ENCODE measurements at regions not wholly inside any gene's neighbourhood (a gene's known extent, or its start where the extent isn't known, plus 50 kb on each side); places are given as distances from the start of the nearest gene placed in this dataset.

DNA sequence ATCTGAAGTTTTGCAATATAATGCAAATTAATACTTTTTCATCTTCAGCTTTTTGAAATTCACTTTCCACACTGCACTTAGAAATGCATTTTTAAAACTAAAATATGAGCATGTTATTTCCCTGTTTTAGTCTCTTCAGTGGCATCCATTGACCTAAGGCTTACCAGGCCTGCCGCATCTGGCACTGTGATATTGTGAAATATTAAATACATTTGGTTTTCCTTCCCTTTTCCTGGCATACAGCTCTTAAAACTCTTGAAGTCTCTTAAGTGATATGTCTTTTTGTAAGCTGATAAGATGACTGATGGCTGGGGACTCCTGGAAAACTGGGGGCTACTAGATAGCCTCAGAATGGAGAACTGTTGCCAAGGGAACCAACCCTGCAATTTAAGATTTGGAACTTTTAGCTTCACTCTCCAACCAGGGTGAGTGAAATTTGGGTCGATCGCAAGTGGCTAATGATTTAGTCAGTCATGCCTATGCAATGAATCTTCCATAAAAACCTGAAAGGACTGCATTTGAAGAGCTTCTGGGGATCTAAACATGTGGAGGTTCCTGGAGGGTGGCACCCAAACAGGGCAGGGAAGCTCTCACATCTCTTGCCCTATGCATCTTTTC, 75.5 kb upstream of the PDC start:
- ChIA-PET POLR2A (interaction anchor here (0.6 kb wide), 3 partner anchors 24 to 1172 kb away, joined by 3 to 10 read pairs (median 3); no protein-coding TSS in a partner anchor), CTCF (interaction anchor here (0.6 to 1.0 kb wide), 2 partner anchors 32 to 54 kb away, joined by 3 read pairs; no protein-coding TSS in a partner anchor)
- Histone ChIP-seq H3K36me3 (ENCODE audit: control insufficient read depth, insufficient read depth, low read length) (no peaks in the 10 kb centered on the region), H3K4me3 (ENCODE audit: low read depth, low read length) (no peak overlapping the region), H3K27me3 (ENCODE audit: control insufficient read depth, insufficient read depth, low read length) (no peaks in the 10 kb centered on the region)
- no peak for DNase-seq (ENCODE audit: low read depth)
- TF ChIP-seq, protein P1, sequence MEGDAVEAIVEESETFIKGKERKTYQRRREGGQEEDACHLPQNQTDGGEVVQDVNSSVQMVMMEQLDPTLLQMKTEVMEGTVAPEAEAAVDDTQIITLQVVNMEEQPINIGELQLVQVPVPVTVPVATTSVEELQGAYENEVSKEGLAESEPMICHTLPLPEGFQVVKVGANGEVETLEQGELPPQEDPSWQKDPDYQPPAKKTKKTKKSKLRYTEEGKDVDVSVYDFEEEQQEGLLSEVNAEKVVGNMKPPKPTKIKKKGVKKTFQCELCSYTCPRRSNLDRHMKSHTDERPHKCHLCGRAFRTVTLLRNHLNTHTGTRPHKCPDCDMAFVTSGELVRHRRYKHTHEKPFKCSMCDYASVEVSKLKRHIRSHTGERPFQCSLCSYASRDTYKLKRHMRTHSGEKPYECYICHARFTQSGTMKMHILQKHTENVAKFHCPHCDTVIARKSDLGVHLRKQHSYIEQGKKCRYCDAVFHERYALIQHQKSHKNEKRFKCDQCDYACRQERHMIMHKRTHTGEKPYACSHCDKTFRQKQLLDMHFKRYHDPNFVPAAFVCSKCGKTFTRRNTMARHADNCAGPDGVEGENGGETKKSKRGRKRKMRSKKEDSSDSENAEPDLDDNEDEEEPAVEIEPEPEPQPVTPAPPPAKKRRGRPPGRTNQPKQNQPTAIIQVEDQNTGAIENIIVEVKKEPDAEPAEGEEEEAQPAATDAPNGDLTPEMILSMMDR (IDR thresholded peaks at IDR 0.05; ENCODE audit: insufficient read depth, low read depth, low read length) = no peak

DNA sequence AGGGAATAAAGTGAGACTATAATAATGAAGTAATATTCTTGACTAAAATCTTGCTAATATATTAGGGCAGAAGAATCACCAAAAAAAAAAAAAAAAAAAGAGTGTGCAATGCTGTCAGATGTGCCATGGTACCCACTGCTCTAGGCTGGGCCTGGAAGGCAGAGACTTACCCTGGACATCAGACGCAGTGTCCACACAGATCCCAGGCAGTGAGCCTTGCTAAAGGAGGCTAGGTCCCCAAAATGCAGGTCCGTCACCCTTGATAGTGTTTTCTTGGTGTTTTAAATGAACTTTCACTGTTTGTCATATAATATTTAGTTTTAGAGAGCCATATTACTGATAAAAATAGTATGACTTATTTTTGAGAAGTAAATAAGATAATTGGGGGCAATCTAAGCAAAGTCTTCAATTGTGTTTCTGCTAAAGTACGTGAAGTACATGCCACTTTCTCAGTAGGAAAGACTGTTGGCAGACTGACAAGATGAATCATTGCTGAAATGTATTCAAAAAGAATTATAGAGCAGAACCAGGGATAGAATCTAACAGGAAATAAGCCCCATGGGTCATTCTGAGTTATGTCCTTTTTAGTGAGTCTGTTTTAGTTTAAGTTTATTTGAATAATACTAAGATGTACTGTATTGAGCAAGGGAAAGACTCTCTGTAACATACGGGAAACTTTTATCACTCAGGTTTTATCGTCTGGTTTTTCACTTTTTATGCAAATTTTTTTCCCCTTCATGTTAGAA, 74.6 kb upstream of the PDC start:
- no peaks in the 10 kb centered on the region for H3K27me3 ChIP-seq (ENCODE audit: control insufficient read depth, insufficient read depth, low read length)
- TF ChIP-seq, protein P1 (IDR thresholded peaks at IDR 0.05; ENCODE audit: insufficient read depth, low read depth, low read length) = no peak
- no peak overlapping the region for H3K4me3 ChIP-seq (ENCODE audit: low read depth, low read length)
- CTCF ChIA-PET = interaction anchor here (1.0 kb wide), 1 partner anchor 31 kb away, joined by 3 read pairs; no protein-coding TSS in a partner anchor
- POLR2A ChIA-PET = no interaction called here
- peak; percentile 90 for DNase-seq (ENCODE audit: low read depth)
- no peaks in the 10 kb centered on the region for H3K36me3 ChIP-seq (ENCODE audit: control insufficient read depth, insufficient read depth, low read length)

DNA sequence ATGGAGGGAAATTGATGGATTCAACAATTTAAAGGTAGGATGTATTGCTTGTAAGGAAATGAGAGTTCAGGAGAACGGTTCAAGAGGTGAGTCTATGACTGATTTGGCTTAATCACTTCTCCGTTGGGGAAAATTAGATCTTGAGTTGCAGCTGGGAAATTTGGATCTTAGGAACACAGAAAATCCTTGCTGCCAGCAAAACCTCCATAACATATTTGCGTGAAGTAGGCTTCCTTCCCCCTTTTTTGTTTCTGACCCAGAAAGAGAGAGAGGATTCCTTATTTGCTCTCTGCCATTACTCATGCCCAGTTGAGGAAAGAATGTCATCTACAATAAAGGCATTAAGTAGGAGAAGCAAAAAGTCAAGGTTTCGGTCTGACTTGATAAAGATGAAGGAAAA, 73.5 kb upstream of the PDC start:
- ChIA-PET CTCF (no interaction called here), POLR2A (no interaction called here)
- TF ChIP-seq, protein P1 (IDR thresholded peaks at IDR 0.05; ENCODE audit: insufficient read depth, low read depth, low read length) = no peak
- no peak overlapping the region for H3K4me3 ChIP-seq (ENCODE audit: low read depth, low read length)
- H3K27me3 ChIP-seq (ENCODE audit: control insufficient read depth, insufficient read depth, low read length) = no peaks in the 10 kb centered on the region
- no peak for DNase-seq (ENCODE audit: low read depth)
- no peaks in the 10 kb centered on the region for H3K36me3 ChIP-seq (ENCODE audit: control insufficient read depth, insufficient read depth, low read length)

DNA sequence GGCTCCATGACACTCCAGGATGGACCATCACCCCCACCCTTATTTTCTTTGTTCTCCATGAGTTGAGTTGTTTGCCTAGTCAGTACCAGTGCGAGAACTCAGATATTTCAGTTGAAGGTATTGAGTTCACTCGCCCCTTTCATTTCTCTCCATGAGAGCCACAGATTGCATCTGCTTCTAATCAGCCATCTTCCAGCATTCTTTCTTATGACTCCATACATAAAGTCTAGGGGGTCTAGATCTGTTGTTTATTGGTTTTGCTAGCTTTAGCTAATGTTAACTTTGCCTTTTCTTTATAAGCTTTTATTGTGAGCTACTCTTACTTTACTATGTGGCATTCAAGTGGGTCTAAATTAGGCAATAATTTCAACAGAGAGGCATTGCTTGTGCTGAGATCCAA, 71.6 kb upstream of the PDC start:
- no peak overlapping the region for H3K4me3 ChIP-seq (ENCODE audit: low read depth, low read length)
- DNase-seq (ENCODE audit: low read depth) = no peak
- POLR2A ChIA-PET = no interaction called here
- H3K36me3 ChIP-seq (ENCODE audit: control insufficient read depth, insufficient read depth, low read length) = no peaks in the 10 kb centered on the region
- no peaks in the 10 kb centered on the region for H3K27me3 ChIP-seq (ENCODE audit: control insufficient read depth, insufficient read depth, low read length)
- CTCF ChIA-PET = interaction anchor here (1.2 kb wide), 1 partner anchor 18 kb away, joined by 3 read pairs; no protein-coding TSS in a partner anchor
- TF ChIP-seq, protein P1 (IDR thresholded peaks at IDR 0.05; ENCODE audit: insufficient read depth, low read depth, low read length) = no peak

DNA sequence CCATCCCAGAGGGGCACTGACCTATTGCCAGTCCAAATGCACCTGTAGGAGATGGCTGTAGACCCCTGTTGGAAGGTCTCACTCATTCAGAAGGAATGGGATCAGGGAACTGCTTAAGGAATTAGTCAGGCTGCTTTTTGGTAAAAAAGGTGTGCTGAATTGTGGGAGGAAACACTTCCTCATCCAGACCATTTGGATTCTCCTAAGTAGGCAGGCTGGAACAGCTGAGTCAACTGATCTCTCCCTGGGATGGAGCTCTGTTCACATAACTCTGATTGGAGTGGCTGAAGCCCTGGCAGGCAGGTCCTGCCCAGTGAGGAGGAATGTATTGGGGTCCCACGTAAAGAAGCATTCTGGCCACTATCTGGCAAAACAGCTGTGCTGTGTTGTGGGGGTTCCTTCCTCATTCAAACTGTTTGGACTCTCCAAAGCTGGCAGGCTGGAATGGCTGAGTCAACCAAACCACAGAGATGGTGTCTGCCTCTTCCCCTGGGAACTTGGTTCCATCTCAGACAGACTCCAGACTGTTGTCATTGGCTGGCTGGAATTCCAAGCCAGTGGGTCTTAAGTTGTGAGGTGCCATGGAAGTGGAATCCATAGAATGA, 70.7 kb upstream of the PDC start:
- TF ChIP-seq, protein P1 (IDR thresholded peaks at IDR 0.05; ENCODE audit: insufficient read depth, low read depth, low read length) = no peak
- POLR2A ChIA-PET = no interaction called here
- Histone ChIP-seq H3K36me3 (ENCODE audit: control insufficient read depth, insufficient read depth, low read length) (no peaks in the 10 kb centered on the region), H3K27me3 (ENCODE audit: control insufficient read depth, insufficient read depth, low read length) (no peaks in the 10 kb centered on the region), H3K4me3 (ENCODE audit: low read depth, low read length) (no peak overlapping the region)
- DNase-seq (ENCODE audit: low read depth) = no peak
- CTCF ChIA-PET = interaction anchor here (0.8 to 1.2 kb wide), 3 partner anchors 10 to 21 kb away, joined by 3 read pairs; no protein-coding TSS in a partner anchor
